Right lung (tissue), 2 donors: ENCODE measurements at regions not wholly inside any gene's neighbourhood (a gene's known extent, or its start where the extent isn't known, plus 50 kb on each side); places are given as distances from the start of the nearest gene placed in this dataset.
"Not testable (repeated sequence)": the region's sequence is repeated elsewhere in the genome, so short reads cannot be mapped to it uniquely, and the experiment has no call there.

Experiments used
- DNase-seq, 2 donors: peaks; one replicate each; pipeline ENCODE4 v3.0.0-alpha.2; 2013

DNA sequence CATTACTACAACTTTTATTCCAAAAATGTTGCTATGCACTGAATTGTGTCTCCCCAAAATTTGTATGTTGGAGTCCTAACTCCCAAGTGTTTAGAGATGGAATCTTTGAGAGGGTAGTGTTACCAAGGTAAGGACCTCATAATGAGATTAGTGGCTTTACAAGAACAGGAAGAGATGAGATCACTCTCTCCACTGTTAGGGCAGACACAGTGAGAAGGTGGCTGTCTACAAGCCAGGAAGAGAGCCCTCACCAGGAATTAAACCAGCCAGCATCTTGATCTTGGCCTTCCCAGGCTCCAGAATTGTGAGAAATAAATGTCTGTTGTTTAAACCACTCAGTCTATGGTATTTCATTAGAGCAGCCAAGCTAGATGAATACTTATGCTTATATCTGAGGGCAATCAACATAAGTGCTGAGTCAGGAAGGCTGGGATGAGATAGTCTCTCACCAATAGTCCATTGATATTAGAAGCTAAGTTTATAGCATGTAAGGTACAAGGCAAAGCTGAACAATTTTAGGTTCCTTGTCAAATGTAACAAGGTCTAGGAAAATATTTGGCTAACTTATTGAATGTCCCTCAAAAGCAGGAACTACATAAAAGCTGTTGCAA is 317.6 kb upstream of the REG3G start:
- DNase-seq, result no peak

DNA sequence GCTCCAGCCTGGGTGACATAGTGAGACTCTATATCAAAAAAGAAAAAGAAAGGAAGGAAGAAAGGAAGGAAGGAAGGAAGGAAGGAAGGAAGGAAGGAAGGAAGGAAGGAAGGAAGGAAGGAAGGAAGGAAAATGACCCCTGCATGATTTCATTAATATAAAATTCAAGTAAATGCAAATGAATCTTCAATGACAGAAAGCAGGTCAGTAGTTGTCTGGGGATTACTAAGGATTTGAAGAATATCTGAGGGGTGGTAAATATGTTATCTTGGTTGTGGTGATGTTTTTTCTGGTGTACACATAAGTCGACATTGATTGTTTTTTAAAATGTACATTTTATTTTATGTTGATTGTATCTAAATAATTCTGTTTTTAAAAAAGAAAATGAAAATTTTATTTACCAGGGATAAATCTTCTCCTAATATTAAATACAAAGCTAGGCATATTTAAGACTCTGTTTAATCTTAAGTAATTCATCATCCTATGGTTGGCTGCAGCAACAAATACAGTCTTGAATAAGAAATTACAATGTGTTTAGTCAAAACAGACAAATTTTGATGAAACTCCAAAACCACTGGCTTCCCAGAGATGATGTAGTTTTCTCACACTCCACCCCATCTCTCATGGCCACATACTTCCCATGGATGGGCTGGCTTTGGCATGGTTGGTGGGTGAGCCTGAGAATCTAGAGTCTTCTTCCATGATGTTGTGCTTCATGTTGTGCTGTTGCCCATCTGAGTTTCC is 314.7 kb upstream of the REG3G start:
- DNase-seq, result no peak

DNA sequence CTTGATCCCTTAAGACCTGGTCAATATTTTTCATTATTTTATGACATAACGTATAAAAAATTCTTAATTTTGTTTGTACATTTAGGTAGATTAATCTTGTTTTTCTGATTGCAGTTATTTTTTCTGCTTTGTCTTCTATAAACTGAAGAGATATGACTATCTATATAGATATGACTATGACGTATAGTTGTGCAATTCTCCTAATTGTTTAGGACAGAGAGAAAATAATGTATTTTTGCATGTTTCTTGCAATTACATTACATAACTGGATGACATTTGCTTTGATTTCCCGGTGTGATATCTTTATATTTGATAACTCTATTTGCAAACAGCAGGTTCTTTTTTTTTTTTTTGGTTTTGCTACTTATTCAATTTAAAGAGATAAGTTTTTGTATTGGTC is 310.2 kb upstream of the REG3G start:
- no peak for DNase-seq

DNA sequence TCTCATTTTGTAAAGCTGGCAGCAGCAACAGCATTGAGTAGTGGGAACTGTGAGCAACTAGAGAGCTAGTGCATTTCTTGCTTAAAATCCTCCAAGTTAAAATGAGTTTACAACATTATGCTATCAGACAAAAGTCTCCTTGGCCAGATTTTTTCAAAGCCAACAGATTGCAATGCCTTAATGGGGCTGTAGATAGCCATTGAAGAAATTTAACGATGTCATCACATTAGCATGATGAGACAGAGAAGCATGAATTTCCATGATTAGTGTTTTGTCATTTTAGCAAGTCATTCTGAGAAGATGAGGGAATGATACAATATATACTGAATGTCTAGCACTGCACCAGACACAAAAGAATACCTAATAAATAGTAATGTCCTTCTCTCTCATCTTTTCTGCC is 307.5 kb upstream of the REG3G start:
- DNase-seq, result no peak

DNA sequence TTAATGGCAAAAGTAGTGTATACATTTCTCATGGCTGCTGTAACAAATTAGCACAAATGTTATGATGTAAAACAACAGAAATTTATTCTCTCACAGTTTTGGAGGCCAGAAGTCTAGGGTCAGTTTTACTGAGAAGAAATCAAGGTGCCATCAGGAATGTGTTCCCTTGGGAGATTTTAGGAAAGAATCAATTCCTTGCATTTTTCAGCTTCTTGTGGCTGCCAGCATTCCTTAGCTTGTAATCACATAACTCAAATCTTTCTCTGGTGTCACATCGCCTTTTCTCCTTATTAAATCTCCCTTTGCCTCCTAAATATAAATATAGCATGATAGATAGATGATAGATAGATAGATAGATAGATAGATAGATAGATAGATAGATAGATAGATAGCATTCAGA is 307.0 kb upstream of the REG3G start:
- no peak for DNase-seq

DNA sequence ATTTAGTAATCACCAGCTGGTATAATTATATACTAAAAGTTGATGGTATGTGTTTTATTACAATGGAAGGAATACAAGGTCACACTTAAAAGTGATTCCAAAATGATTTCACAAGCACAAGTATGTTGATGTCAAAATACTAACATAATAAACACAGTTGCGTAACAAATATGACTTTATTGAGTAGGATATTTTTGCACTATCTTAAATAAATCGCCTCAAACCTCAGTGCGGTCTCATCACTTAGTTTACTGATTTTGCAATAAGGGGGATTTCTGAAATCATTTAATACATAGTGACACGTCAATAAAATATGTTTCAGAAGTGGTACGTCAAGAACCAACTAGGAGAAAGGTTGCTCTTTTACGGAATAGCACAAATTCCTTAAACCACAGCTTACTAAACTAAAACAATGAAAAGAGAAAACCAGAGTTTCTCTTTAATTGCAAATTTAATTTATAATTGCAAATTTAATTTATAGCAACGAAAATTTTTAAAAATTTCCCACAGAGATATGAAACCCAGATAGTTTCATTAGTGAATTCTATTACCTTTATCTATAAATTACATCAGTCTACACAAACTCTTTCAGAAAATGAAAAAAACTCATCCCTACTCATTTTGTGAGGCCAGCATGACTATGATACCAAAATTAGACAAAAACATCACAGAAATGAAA is 304.0 kb upstream of the REG3G start:
- no peak for DNase-seq

DNA sequence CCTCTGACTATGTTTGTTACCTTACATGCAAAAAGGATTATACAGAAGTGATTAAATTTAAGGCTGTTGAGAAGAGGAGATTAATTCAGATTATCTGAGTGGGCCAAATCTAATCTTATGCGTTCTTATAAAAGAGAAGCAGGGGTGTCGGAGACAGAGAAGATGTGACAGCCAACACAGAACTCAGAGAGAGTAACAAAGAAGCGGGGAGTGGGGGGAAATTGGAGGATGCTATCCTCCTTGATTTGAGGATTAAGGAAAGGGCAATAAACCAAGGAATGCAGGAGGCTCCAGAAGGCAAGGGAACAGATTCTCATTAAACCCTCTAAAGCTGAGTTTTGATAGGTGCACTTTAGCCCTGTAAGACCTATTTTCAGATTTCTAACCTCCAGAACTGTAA is 291.3 kb upstream of the REG3G start:
- no peak for DNase-seq

DNA sequence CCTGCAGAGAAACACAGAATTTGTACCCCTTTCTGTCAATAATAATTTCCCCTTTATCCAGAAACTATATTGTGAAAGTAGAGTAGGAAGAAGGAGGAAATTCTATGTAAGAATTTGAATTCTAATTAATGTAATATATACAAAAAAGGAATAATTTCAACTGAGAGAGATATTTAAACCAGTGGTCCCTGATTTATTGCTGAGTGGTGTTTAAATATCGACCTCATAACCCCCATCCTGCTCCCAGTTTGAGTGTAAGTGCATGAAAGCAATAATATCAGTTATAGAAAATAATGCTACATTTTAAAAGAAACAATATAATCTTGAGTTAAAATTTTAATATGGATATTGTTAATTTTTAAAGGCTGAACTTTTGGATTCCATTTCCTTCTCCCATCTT is 286.2 kb upstream of the REG3G start:
- no peak for DNase-seq

DNA sequence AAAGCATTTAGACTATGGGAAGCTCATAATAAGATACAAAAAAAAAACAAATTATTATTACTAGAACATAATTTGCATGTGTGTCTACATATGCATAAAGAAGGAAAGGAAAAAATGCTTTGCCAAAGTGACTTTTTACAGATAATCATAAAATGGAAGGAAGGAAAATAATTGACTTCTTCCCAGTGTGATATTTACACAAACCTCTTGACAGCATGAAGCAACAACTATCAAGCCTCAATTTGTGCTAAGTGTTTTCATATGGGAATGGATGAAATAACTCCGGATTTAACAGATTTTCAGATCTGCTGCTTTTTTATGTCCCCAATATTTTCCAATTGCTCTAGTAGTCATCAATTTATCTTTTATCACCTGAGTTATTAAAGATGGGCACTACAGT is 275.9 kb upstream of the REG3G start:
- no peak for DNase-seq

DNA sequence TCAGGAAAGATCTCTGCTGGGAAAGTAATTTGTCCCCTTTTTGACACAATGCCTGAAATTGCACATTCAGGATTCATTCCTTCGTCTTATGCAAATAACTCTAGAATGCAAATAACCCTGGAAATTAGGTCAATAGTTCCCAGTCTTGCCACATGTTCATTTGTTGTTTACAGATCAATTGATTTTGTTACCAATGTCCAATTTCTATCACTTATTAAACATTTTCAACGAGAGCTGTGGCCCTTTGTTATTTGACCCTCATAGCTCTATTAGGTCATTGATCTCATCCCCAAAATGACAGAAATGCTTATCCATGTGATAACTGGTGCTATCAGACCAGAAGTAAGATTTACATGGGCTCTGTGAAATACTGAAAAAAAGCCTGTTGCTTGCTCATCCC is 275.3 kb upstream of the REG3G start:
- no peak for DNase-seq

DNA sequence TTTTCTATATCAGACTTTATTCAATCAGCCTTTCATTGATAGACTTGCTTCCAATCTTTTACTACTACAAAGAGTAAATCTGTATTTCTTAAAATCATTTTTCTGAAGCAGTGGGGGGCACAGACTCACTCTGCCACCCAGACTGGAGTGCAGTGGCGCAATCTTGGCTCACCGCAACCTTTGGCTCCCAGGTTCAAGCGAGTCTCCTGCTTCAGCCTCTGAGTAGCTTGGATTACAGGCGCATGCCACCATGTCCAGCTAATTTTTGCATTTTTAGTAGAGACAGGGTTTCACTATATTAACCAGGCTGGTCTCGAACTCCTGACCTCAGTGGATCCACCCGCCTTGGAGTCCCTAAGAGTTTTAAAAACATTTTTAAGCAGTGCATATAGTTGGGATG is 270.6 kb upstream of the REG3G start:
- DNase-seq, result no peak

DNA sequence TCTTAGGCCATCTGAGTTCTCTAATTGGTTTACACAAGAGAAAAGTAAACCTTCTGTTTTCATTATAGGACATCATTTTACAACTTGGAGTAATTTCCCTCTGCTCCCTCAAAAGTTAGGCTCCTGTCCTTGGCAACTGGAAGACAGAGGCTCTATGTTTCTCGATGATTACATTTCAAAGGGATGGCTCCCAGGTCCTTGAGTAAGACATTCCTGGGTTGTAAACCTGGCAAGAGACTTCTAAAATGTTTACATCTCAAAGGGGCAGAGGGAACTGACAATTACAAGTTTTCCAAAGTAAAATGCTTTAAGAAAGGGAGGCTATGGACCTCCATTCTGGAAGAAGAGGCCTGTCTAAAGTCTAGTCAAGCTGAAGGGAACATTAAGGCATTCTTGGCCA is 268.3 kb upstream of the REG3G start:
- no peak for DNase-seq

DNA sequence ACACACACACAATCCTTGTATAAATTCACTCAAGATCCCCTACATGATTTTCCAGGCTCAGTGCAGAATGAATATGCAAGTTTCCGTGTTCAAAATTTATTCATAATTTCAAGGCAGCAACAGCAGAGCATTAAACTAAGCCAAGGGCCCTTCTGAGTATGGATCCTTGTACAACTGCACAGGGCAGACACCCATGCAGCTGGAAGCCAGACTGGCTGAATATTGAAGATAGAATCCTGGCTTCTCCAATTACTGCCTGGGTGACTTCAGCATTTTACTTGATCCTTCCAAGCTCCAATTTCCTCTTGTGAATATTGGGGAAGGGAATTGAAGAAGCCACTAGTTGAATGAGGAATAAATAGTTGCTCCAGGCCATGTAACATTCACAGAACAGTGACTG is 267.9 kb upstream of the REG3G start:
- no peak for DNase-seq

DNA sequence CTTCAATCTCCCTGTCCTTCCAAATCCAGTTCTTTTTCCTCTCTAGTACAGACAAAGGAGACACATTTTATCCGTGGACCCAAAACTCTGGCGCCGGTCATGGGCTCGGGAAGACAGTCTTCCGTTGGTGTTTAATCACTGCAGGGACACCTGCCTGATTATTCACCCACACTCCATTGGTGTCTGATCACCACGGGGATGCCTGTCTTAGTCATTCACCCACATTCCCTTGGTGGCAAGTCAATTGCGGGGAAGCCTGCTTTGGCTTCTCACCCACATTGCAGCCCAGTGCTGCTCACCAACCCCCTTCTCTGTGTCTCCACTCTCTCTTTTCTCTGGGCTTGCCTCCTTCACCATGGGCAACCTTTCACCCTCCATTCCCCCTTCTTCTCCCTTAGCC is 266.7 kb upstream of the REG3G start:
- not testable (repeated sequence) for DNase-seq

DNA sequence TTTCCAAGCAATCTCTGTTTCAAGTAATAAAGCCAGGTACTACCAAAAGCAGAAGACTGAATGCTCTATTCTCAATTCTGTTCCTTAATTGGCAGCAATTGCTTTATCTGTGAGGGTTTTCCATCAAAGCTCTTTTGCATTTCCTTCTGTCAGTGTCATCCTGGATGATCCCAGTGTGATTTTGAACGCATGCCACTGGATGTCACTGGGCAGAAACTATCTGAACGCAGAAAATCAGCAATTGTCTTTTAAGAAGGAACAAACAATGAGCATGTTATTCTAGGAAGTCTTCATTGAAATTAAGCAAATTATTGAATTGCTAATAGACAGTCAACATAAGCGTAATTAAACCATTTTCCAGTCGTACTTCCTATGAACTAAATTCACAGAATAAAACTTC is 259.0 kb upstream of the REG3G start:
- no peak for DNase-seq

DNA sequence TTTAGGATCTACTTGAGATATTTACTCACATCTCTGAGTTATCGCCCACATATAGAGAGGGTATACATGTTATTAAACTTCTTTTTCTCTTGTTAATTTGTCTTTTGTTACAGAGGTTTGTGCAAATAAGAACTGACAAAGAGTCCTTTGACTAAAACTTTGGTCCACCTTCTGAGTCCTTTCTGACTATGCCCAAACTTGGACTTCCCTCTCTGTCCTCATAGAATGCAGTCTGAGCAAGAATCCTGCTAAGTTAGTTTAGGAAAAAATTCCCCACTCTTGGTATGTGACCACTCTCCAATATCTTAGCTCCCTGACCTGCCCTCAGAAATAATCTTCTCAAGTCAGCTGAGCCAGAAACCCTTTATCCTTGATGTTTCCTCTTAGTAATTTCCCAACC is 257.5 kb upstream of the REG3G start:
- no peak for DNase-seq

DNA sequence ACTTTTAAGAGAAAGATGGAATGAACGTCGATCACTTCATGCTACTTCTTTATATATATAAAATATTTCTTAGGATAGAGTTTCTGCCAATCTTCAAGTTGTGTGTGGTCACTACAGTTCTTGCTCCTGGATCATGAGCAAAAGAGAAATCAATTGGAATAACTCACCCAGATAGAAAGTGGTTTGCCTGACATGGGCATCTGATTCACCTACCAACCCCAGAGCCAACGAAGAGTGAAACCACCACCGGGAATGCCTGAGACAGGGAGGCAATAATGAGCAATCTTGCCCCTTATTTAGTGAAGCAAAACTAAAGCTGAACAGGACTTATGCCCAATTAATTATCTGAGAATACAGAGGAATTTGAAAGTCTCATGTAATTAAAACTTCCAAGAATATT is 250.2 kb upstream of the REG3G start:
- DNase-seq, result no peak

DNA sequence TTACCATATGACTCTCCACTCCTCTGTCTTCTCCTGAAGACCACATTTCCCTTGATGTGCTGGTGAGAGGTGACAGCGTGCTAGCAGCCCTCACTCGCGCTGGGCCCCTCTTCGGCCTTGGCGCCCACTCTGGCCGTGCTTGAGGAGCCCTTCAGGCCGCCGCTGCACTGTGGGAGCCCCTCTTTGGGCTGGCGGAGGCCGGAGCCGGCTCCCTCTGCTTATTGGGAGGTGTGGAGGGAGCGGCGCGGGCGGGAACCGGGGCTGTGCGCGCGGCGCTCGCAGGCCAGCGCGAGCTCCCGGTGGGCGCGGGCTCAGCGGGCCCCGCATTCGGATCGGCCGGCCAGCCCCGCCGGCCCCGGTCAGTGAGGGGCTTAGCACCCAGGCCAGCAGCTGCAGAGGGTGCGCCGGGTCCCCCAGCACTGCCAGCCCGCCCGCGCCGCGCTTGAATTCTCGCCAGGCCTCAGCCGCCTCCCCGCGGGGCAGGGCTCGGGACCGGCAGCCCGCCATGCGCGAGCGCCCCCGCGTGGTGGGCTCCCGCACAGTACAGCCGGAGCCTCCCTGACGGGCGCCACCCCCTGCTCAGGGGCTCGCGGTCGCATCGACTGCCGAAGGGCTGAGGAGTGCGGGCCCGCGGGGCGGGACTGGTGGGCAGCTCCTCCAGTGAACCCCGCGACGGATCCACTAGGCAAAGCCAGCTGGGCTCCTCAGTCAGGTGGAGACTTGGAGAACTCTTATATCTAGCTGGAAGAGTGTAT is 246.6 kb upstream of the REG3G start:
- no peak for DNase-seq

DNA sequence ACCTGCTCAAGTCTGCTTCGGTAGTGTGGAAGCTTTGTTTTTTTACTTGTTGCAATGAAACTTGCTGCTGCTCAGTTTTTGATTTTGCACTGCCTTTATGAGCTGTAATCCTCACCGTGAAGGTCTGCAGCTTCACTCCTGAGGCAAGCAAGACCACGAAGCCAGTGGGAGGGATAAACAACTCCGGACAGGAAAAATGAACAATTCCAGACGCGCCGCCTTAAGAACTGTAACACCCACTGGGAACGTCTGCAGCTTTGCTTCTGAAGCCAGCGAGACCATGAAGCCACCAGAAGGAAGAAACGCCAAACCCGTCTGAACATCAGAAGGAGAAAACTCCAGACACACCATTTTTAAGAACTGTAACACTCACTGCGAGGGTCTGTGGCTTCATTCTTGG is 245.7 kb upstream of the REG3G start:
- DNase-seq, result no peak

DNA sequence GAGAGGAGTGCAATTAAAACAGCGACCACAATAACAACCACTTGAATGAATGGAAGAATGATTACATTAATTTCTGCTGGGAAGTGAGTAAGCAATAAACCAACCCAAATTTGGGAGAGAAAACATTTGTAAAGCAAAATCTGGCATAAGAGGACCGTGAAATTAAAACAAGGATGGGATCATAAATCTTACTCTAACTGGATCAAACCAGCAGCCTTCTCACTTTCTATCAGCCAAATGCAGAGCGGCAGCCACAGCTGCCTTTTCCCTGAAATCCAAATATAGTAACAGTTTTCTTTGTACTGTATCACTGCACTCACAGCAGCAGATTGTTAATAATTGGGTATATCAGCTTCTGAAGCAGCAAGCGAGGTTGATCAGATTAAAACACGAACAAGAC is 245.2 kb upstream of the REG3G start:
- no peak for DNase-seq

DNA sequence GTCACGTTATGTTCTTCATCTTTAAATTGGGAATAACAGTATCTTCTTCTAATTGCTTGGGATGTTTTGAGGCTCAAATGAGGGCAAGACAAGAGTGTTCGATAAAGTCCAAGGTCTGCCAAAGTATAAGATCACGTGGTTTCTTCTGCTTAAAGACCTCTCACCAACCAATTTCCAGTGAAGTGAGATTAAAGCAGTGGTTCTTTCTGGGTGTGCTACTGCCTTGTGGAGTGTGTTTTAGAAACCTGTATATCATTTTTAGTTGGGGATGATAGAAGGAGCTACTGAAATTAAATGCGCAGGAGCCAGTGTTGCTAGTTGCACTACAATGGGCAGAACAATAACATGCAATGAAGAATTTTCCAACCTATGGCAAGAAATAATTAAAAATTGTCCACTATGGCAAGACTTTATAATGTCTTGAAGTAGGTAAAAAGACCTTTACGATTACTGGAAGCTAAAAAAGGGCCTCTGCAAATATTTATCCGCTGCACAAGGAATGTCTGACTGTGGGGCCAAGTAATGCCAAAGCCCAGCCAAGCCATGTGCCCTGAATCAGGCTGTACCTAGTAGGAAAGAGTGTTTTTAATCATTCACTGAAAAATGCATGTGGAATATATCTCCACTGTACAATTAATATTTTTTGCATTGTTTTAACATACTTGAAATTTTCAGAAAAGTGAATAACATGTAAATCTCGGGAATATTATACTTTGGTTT is 244.5 kb upstream of the REG3G start:
- no peak for DNase-seq

DNA sequence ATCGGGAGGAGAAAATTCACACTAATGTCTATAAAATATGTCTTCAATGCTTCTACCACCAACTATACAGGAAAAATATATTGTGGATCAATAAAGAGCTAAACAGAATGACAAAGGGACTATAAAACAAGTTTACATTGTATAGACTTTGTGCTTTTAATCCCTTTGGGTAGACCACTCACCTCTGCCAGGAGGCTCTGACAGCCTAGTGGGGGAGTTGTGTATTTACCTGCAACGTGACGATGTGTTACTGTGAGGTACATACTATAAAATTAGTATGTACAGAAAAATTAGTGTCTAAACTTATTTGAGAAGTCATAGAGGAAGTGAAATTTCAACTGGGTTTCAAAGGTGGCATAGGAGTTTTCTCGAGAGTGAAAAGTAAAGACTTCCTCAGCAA is 243.3 kb upstream of the REG3G start:
- DNase-seq, result no peak
